Astrocyte (in vitro differentiated cells and primary cell): ENCODE measurements at regions not wholly inside any gene's neighbourhood (a gene's known extent, or its start where the extent isn't known, plus 50 kb on each side); places are given as distances from the start of the nearest gene placed in this dataset.

ENCODE experiments used
- DNase-seq: peaks from one replicate; pipeline ENCODE4 v3.0.0-alpha.2; 2010; ENCODE audit warnings: low read depth
- FAIRE-seq: peaks from 2 replicates; lab custom pipeline; 2011; peaks lifted over from hg19 to GRCh38; lab: Jason Lieb, UNC
- H2AFZ ChIP-seq: 2 replicates; pipeline ENCODE4 v1.6.0; 2012; ENCODE audit warnings: low read depth, low read length, inconsistent platforms
- H3K27ac ChIP-seq: 2 replicates; pipeline ENCODE4 v1.5.1; 2011; ENCODE audit warnings: low read depth, low read length, inconsistent platforms
- H3K27me3 ChIP-seq: 2 replicates; pipeline ENCODE4 v1.6.0; 2011; ENCODE audit warnings: low read length, inconsistent platforms; ENCODE audit not compliant: insufficient read depth
- H3K36me3 ChIP-seq: 2 replicates; pipeline ENCODE4 v1.5.1; 2011; ENCODE audit warnings: low read length, inconsistent platforms; ENCODE audit not compliant: insufficient read depth
- H3K4me1 ChIP-seq: 2 replicates; pipeline ENCODE4 v1.5.1; 2011; ENCODE audit warnings: low read length, inconsistent platforms; ENCODE audit not compliant: insufficient read depth
- H3K4me2 ChIP-seq: 2 replicates; pipeline ENCODE4 v1.6.0; 2012; ENCODE audit warnings: low read length, inconsistent platforms
- H3K4me3 ChIP-seq: 2 replicates; pipeline ENCODE4 v1.5.1; 2011; ENCODE audit warnings: low read depth, mild to moderate bottlenecking, low read length, inconsistent platforms; ENCODE audit not compliant: insufficient read depth
- H3K79me2 ChIP-seq: 2 replicates; pipeline ENCODE4 v1.6.0; 2012; ENCODE audit warnings: mild to moderate bottlenecking, low read length, inconsistent platforms; ENCODE audit not compliant: insufficient read depth
- H3K9ac ChIP-seq: 2 replicates; pipeline ENCODE4 v1.6.0; 2012; ENCODE audit warnings: mild to moderate bottlenecking, low read length, inconsistent platforms
- H3K9me3 ChIP-seq: 2 replicates; pipeline ENCODE4 v1.5.1; 2012; ENCODE audit warnings: low read depth, mild to moderate bottlenecking, low read length, inconsistent platforms; ENCODE audit not compliant: insufficient read depth
- H4K20me1 ChIP-seq: 2 replicates; pipeline ENCODE4 v1.6.0; 2012; ENCODE audit warnings: low read length, inconsistent platforms; ENCODE audit not compliant: insufficient read depth
- H3K27ac Mint-ChIP-seq: one replicate; pipeline ENCODE4 v1.8.0; 2021; ENCODE audit warnings: mild to moderate bottlenecking, mixed read lengths; ENCODE audit not compliant: unreplicated experiment
- H3K27me3 Mint-ChIP-seq: one replicate; pipeline ENCODE4 v1.8.0; 2021; ENCODE audit warnings: low read depth, mixed read lengths; ENCODE audit not compliant: unreplicated experiment
- H3K36me3 Mint-ChIP-seq: one replicate; pipeline ENCODE4 v1.8.0; 2021; ENCODE audit warnings: low read depth, mixed read lengths; ENCODE audit not compliant: unreplicated experiment
- H3K4me1 Mint-ChIP-seq: one replicate; pipeline ENCODE4 v1.8.0; 2021; ENCODE audit warnings: low read depth, mixed read lengths; ENCODE audit not compliant: unreplicated experiment
- H3K4me3 Mint-ChIP-seq: one replicate; pipeline ENCODE4 v1.8.0; 2021; ENCODE audit warnings: mild to moderate bottlenecking, moderate library complexity, mixed read lengths; ENCODE audit not compliant: unreplicated experiment
- H3K9me3 Mint-ChIP-seq: one replicate; pipeline ENCODE4 v1.8.0; 2021; ENCODE audit warnings: mild to moderate bottlenecking, mixed read lengths; ENCODE audit not compliant: unreplicated experiment
- CTCF ChIP-seq: IDR thresholded peaks from 2 replicates; pipeline ENCODE4 v1.5.1; 2011; ENCODE audit warnings: low read depth, mild to moderate bottlenecking, inconsistent platforms, low read length, moderate library complexity; ENCODE audit not compliant: insufficient read depth
- EZH2 ChIP-seq: IDR thresholded peaks from 2 replicates; pipeline ENCODE4 v1.6.1; 2012; ENCODE audit warnings: mild to moderate bottlenecking, low read length, inconsistent platforms; ENCODE audit not compliant: insufficient read depth

GRCh38 chr10:43844221-43844620, 195.5 kb upstream of the ZNF32 start:
- no peaks in the 10 kb centered on the region for H4K20me1 ChIP-seq
- H3K4me1 Mint-ChIP-seq = peaks cover 38% of the 10 kb centered on the region
- no peak overlapping the region for H3K4me3 ChIP-seq
- H3K9me3 Mint-ChIP-seq = peaks cover 2% of the 10 kb centered on the region
- DNase-seq (no peak), FAIRE-seq (no peak)
- H3K36me3 Mint-ChIP-seq = no peaks in the 10 kb centered on the region
- H3K9me3 ChIP-seq = no peaks in the 10 kb centered on the region
- H3K36me3 ChIP-seq = no peaks in the 10 kb centered on the region
- peaks cover 21% of the 10 kb centered on the region for H3K27me3 Mint-ChIP-seq
- no peak overlapping the region for H3K4me3 Mint-ChIP-seq
- H3K79me2 ChIP-seq = no peaks in the 10 kb centered on the region
- H2AFZ ChIP-seq = no peak overlapping the region
- no peak for TF ChIP-seq CTCF
- no peak for TF ChIP-seq EZH2
- H3K4me2 ChIP-seq = no peak overlapping the region
- H3K9ac ChIP-seq = no peak overlapping the region
- peak overlapping the region; percentile 88 for H3K27ac Mint-ChIP-seq
- H3K27ac ChIP-seq = no peak overlapping the region
- peaks cover 13% of the 10 kb centered on the region for H3K27me3 ChIP-seq
- H3K4me1 ChIP-seq = peaks cover 11% of the 10 kb centered on the region

- Histone ChIP-seq H3K4me1 (peaks cover 11% of the 10 kb centered on the region), H3K27me3 (peaks cover 9% of the 10 kb centered on the region), H3K36me3 (no peaks in the 10 kb centered on the region), H3K4me3 (no peak overlapping the region), H3K9me3 (no peaks in the 10 kb centered on the region), H3K27ac (no peak overlapping the region), H3K79me2 (no peaks in the 10 kb centered on the region), H3K9ac (no peak overlapping the region), H2AFZ (peak overlapping the region; percentile 20), H3K4me2 (peak overlapping the region; percentile 34), H4K20me1 (no peaks in the 10 kb centered on the region)
- Mint-ChIP-seq H3K9me3 (peaks cover 2% of the 10 kb centered on the region), H3K4me1 (peaks cover 38% of the 10 kb centered on the region), H3K4me3 (no peak overlapping the region), H3K27ac (peak overlapping the region; percentile 92), H3K27me3 (peaks cover 21% of the 10 kb centered on the region), H3K36me3 (no peaks in the 10 kb centered on the region)
- FAIRE-seq (peak; percentile 69), DNase-seq (peak; percentile 69)
- TF ChIP-seq CTCF = no peak
- TF ChIP-seq EZH2 = no peak
Observed at GRCh38 chr10:43843321-43844101, 194.8 kb upstream of the ZNF32 start.

GRCh38 chr10:43842496-43842895, 193.8 kb upstream of the ZNF32 start:
- H3K4me1 ChIP-seq = peaks cover 11% of the 10 kb centered on the region
- Mint-ChIP-seq H3K9me3 (peaks cover 2% of the 10 kb centered on the region), H3K27me3 (peaks cover 18% of the 10 kb centered on the region), H3K4me3 (no peak overlapping the region), H3K4me1 (peaks cover 38% of the 10 kb centered on the region), H3K36me3 (no peaks in the 10 kb centered on the region), H3K27ac (no peak overlapping the region)
- H3K27ac ChIP-seq = no peak overlapping the region
- H3K9ac ChIP-seq = no peak overlapping the region
- H3K79me2 ChIP-seq = no peaks in the 10 kb centered on the region
- H3K4me2 ChIP-seq = no peak overlapping the region
- no peaks in the 10 kb centered on the region for H4K20me1 ChIP-seq
- H2AFZ ChIP-seq = no peak overlapping the region
- TF ChIP-seq CTCF = no peak
- no peak for TF ChIP-seq EZH2
- H3K4me3 ChIP-seq = no peak overlapping the region
- DNase-seq = no peak
- peaks cover 6% of the 10 kb centered on the region for H3K27me3 ChIP-seq
- H3K36me3 ChIP-seq = no peaks in the 10 kb centered on the region
- H3K9me3 ChIP-seq = no peaks in the 10 kb centered on the region
- FAIRE-seq = no peak
